HCT116 (cell line): ENCODE measurements at regions not wholly inside any gene's neighbourhood (a gene's known extent, or its start where the extent isn't known, plus 50 kb on each side); places are given as distances from the start of the nearest gene placed in this dataset.
"Not testable (repeated sequence)": the region's sequence is repeated elsewhere in the genome, so short reads cannot be mapped to it uniquely, and the experiment has no call there.

Source experiments
- ATAC-seq: fragments of 200-7000 bp; cut with Tn5 transposase; 2 replicates; pipeline ENCODE4 v1.9.1; 2020; ENCODE audit warnings: mild to moderate bottlenecking, moderate library complexity
- BruUV-seq: library from RNA; stranded (reverse); fragments of 400-500 nt; replicated peaks from 2 replicates; lab custom pipeline; 2021; lab: Mats Ljungman, UMichigan
- CTCF ChIA-PET: fragments of 300-600 bp; sonication (Branson Sonifier 250); formaldehyde crosslinking; loops from one replicate; lab custom pipeline; 2021; ENCODE audit warnings: antibody characterized with exemption; lab: Charles Lee
- POLR2A ChIA-PET: fragments of 300-600, 350-600 bp; sonication (Branson Sonifier 250); formaldehyde crosslinking; loops from one replicate; lab custom pipeline; 2021; ENCODE audit warnings: antibody characterized with exemption; lab: Charles Lee
- RAD21 ChIA-PET, 2 experiments: fragments of 300-600 bp; sonication (Branson Sonifier 250); formaldehyde crosslinking; loops; one replicate each; lab custom pipeline; 2023; ENCODE audit warnings: low total read pairs in 2 of 2; ENCODE audit not compliant: uncharacterized antibody in 2 of 2, unreplicated experiment in 2 of 2, low non-redundant PET in 1 of 2; lab: Charles Lee
- DNase-seq: peaks from one replicate; pipeline ENCODE4 v3.0.0-alpha.2; 2010; ENCODE audit warnings: low read depth, low spot score
- H2AFZ ChIP-seq: fragments of 200-600 bp; shearing (Covaris generic), sonication (generic); 2 replicates; pipeline ENCODE4 v1.6.1; 2017; ENCODE audit warnings: low read depth, mixed run types, mixed read lengths, antibody characterized with exemption, low read length; ENCODE audit not compliant: poor library complexity, severe bottlenecking
- H3K27ac ChIP-seq: 2 replicates; pipeline ENCODE4 v1.5.1; 2012; ENCODE audit warnings: low read depth, low read length
- H3K27me3 ChIP-seq: fragments of 200-600 bp; sonication (generic); 2 replicates; pipeline ENCODE4 v1.6.1; 2016; ENCODE audit warnings: mixed run types, low read length, mixed read lengths; ENCODE audit not compliant: insufficient read depth
- H3K36me3 ChIP-seq, 2 experiments: fragments of 200-500 bp in 1 of 2; fragments of 200-600 bp in 1 of 2; sonication (Bioruptor generic) in 1 of 2; sonication (generic) in 1 of 2; 2 replicates each; pipeline versions ENCODE4 v1.5.1 to v1.6.1; 2014 to 2016; ENCODE audit warnings: low read length in 2 of 2, inconsistent platforms in 1 of 2, mixed read lengths in 1 of 2, mixed run types in 1 of 2; ENCODE audit not compliant: insufficient read depth in 2 of 2, control insufficient read depth in 1 of 2
- H3K4me1 ChIP-seq, 2 experiments: fragments of 200-600 bp in 1 of 2; sonication (generic) in 1 of 2; 2 replicates each; pipeline versions ENCODE4 v1.5.1 to v1.6.1; 2012 to 2017; ENCODE audit warnings: low read length in 2 of 2, inconsistent platforms in 1 of 2, mild to moderate bottlenecking in 1 of 2, mixed read lengths in 1 of 2, mixed run types in 1 of 2, moderate library complexity in 1 of 2; ENCODE audit not compliant: insufficient read depth in 2 of 2, control insufficient read depth in 1 of 2
- H3K4me2 ChIP-seq: fragments of 200-600 bp; sonication (generic); 2 replicates; pipeline ENCODE4 v1.6.1; 2017; ENCODE audit warnings: mixed run types, low read length, mixed read lengths
- H3K4me3 ChIP-seq, 2 experiments: fragments of 200-600 bp in 1 of 2; sonication (generic) in 1 of 2; replicated peaks in 1 of 2; 2 replicates each; pipeline ENCODE4 v1.5.1; 2011 to 2016; ENCODE audit warnings: low read length in 2 of 2, control low read depth in 1 of 2, low read depth in 1 of 2, mild to moderate bottlenecking in 1 of 2, mixed read lengths in 1 of 2, mixed run types in 1 of 2
- H3K79me2 ChIP-seq: fragments of 200-600 bp; sonication (generic); 2 replicates; pipeline ENCODE4 v1.6.1; 2017; ENCODE audit warnings: mild to moderate bottlenecking, mixed run types, low read length, moderate library complexity, mixed read lengths; ENCODE audit not compliant: insufficient read depth
- H3K9ac ChIP-seq: fragments of 200-600 bp; sonication (generic); 2 replicates; pipeline ENCODE4 v1.6.1; 2016; ENCODE audit warnings: low read length, mixed read lengths
- H3K9me2 ChIP-seq: fragments of 200-600 bp; sonication (generic), shearing (Covaris generic); 2 replicates; pipeline ENCODE4 v1.6.1; 2017; ENCODE audit warnings: mixed run types, mild to moderate bottlenecking, moderate library complexity; ENCODE audit not compliant: insufficient read depth
- H3K9me3 ChIP-seq, 2 experiments: fragments of 200-500 bp in 1 of 2; fragments of 200-600 bp in 1 of 2; sonication (Bioruptor generic) in 1 of 2; sonication (generic) in 1 of 2; 2 replicates each; pipeline ENCODE4 v1.6.1; 2014 to 2017; ENCODE audit warnings: low read length in 2 of 2, mixed read lengths in 2 of 2, inconsistent platforms in 1 of 2, low read depth in 1 of 2, mild to moderate bottlenecking in 1 of 2, mixed run types in 1 of 2, moderate library complexity in 1 of 2; ENCODE audit not compliant: control insufficient read depth in 1 of 2, insufficient read depth in 1 of 2
- H4K20me1 ChIP-seq: fragments of 200-600 bp; sonication (generic), shearing (Covaris generic); 2 replicates; pipeline ENCODE4 v1.6.1; 2017; ENCODE audit warnings: mixed run types, mild to moderate bottlenecking, moderate library complexity; ENCODE audit not compliant: insufficient read depth
- EZH2phosphoT487 ChIP-seq: fragments of 200-600 bp; IDR thresholded peaks from 2 replicates; pipeline ENCODE4 v1.6.1; 2018; ENCODE audit warnings: antibody characterized with exemption, borderline replicate concordance
- TCF7L2 ChIP-seq: IDR thresholded peaks from 2 replicates; pipeline ENCODE4 v1.7.0; 2011; ENCODE audit warnings: borderline replicate concordance, inconsistent platforms; ENCODE audit not compliant: insufficient read depth, insufficient read length; ENCODE audit errors: extremely low read depth
- intact Hi-C: fragments of 100-400 bp; cut with micrococcal nuclease; formaldehyde crosslinking; loops from 2 replicates; pipeline ENCODE4 v1.10.0; 2022
- TF ChIP-seq, protein P1 (sequence below): IDR thresholded peaks from 2 replicates; pipeline ENCODE4 v1.6.1; 2012; ENCODE audit warnings: low read depth
- TF ChIP-seq, protein P2 (sequence below): IDR thresholded peaks from 2 replicates; pipeline ENCODE4 v1.6.1; 2012

DNA sequence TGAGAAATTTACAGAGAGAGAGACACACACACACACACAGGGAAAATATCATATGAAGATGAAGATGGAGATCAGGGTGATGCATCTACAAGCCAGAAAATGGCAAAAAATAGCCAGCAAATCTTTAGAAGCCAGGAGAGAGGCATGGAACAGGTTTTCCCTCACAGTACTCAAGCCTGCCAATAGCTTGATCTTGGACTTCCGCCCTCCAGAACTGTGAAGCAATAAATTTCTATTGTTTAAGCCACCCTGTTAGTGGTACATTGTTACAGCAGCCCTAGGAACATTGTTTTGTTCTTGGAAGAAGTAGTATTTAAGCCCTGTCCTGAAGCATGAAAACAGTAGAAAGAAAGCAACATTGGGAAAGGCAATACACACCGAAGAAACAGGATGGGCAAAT, 292.0 kb upstream of the LRP1B start:
- Histone ChIP-seq H3K4me2 (no peak overlapping the region), H4K20me1 (no peaks in the 10 kb centered on the region; the same call in 1 of the 2 replicates), H3K9me3 (no peaks in the 10 kb centered on the region), H3K27me3 (no peaks in the 10 kb centered on the region), H3K79me2 (no peaks in the 10 kb centered on the region), H2AFZ (no peak overlapping the region), H3K36me3 (no peaks in the 10 kb centered on the region), H3K4me3 (no peak overlapping the region), H3K9ac (no peak overlapping the region), H3K4me1 (no peaks in the 10 kb centered on the region), H3K9me2 (no peaks in the 10 kb centered on the region), H3K27ac (no peak overlapping the region)
- ATAC-seq = no peak
- intact Hi-C loops = no loop called here
- DNase-seq = no peak
- CTCF ChIA-PET = no interaction called here
- POLR2A ChIA-PET = no interaction called here
- BruUV-seq = no TSS peak
- no peak for TF ChIP-seq TCF7L2
- TF ChIP-seq, protein P1, sequence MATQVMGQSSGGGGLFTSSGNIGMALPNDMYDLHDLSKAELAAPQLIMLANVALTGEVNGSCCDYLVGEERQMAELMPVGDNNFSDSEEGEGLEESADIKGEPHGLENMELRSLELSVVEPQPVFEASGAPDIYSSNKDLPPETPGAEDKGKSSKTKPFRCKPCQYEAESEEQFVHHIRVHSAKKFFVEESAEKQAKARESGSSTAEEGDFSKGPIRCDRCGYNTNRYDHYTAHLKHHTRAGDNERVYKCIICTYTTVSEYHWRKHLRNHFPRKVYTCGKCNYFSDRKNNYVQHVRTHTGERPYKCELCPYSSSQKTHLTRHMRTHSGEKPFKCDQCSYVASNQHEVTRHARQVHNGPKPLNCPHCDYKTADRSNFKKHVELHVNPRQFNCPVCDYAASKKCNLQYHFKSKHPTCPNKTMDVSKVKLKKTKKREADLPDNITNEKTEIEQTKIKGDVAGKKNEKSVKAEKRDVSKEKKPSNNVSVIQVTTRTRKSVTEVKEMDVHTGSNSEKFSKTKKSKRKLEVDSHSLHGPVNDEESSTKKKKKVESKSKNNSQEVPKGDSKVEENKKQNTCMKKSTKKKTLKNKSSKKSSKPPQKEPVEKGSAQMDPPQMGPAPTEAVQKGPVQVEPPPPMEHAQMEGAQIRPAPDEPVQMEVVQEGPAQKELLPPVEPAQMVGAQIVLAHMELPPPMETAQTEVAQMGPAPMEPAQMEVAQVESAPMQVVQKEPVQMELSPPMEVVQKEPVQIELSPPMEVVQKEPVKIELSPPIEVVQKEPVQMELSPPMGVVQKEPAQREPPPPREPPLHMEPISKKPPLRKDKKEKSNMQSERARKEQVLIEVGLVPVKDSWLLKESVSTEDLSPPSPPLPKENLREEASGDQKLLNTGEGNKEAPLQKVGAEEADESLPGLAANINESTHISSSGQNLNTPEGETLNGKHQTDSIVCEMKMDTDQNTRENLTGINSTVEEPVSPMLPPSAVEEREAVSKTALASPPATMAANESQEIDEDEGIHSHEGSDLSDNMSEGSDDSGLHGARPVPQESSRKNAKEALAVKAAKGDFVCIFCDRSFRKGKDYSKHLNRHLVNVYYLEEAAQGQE = no peak
- RAD21 ChIA-PET = no interaction called here

DNA sequence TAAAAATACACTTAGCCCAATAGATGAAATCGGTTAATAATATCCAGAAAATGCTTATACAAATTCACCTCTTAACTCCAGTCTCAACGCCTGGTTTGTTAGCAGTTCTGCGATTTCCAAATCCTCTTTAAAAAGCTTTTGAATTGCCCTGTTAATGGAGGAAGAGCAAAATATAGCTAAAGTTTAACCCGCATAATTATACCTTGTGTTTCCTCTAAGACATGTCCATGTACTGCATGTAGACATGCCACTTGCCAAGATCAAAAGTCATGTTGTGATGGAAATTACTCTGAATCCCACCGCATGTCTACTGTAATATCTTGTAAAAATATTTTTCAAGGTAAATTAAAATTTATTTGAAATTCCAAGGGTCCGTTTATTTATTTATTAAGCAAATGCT, 291.2 kb upstream of the LRP1B start:
- Histone ChIP-seq H2AFZ (no peak overlapping the region), H3K36me3 (no peaks in the 10 kb centered on the region), H3K27me3 (no peaks in the 10 kb centered on the region), H3K4me2 (no peak overlapping the region), H3K79me2 (no peaks in the 10 kb centered on the region), H3K4me3 (no peak overlapping the region), H3K27ac (no peak overlapping the region), H3K9me2 (no peaks in the 10 kb centered on the region), H3K9me3 (no peaks in the 10 kb centered on the region), H3K9ac (no peak overlapping the region), H4K20me1 (no peaks in the 10 kb centered on the region; the same call in 1 of the 2 replicates), H3K4me1 (no peaks in the 10 kb centered on the region)
- RAD21 ChIA-PET = no interaction called here
- POLR2A ChIA-PET = no interaction called here
- DNase-seq = no peak
- no TSS peak for BruUV-seq
- no peak for ATAC-seq
- CTCF ChIA-PET = no interaction called here
- TF ChIP-seq, protein P2, sequence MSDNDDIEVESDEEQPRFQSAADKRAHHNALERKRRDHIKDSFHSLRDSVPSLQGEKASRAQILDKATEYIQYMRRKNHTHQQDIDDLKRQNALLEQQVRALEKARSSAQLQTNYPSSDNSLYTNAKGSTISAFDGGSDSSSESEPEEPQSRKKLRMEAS = no peak
- no peak for TF ChIP-seq EZH2phosphoT487
- intact Hi-C loops = no loop called here

DNA sequence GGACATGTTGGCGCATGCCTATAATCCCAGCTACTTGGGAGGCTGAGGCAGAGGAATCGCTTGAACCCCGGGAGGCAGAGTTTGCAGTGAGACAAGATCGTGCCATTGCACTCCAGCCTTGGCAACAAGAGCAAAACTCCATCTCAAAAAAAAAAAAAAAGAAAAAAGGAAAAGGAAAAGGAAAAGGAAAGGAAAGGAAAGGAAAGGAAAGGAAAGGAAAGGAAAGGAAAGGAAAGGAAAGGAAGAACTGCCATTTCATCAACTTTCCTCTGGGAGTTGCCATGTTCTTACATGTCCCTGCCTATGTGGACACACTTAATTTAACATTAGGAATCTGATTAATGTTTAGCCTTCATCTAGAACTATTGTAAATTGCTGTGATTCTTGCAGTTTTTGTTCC, 287.9 kb upstream of the LRP1B start:
- H3K36me3 ChIP-seq, H3K79me2 ChIP-seq, H3K4me2 ChIP-seq, H3K4me3 ChIP-seq, H4K20me1 ChIP-seq, RAD21 ChIA-PET, CTCF ChIA-PET, intact Hi-C loops, H3K9me3 ChIP-seq, ATAC-seq, H3K9me2 ChIP-seq, DNase-seq, BruUV-seq, H2AFZ ChIP-seq, H3K27me3 ChIP-seq, H3K27ac ChIP-seq, H3K9ac ChIP-seq, POLR2A ChIA-PET, H3K4me1 ChIP-seq: not testable (repeated sequence)
